ENCODE measurements at regions not wholly inside any gene's neighbourhood (a gene's known extent, or its start where the extent isn't known, plus 50 kb on each side); places are given as distances from the start of the nearest gene placed in this dataset.

- TF ChIP-seq REST (IDR thresholded peaks at IDR 0.05; ENCODE audit: low read depth) (no peak), YY1 (IDR thresholded peaks at IDR 0.05; ENCODE audit: extremely low read depth, insufficient replicate concordance, low read depth, low read length) (no peak), MAX (IDR thresholded peaks at IDR 0.05) (no peak), RAD21 (IDR thresholded peaks at IDR 0.05; ENCODE audit: low read depth) (no peak)
Observed at GRCh38 chr10:107708981-107709380, 544.5 kb upstream of the SORCS1 start (continued).

GRCh38 chr10:107706096-107706725 is 541.7 kb upstream of the SORCS1 start:
- no peak overlapping the region for H3K4me3 ChIP-seq (replicated peaks in 1 of 2; ENCODE audit: low read depth in 1 of 2, low read length in 2 of 2)
- no peak overlapping the region for H3K4me2 ChIP-seq (ENCODE audit: low read length)
- no peaks in the 10 kb centered on the region for H4K20me1 ChIP-seq (ENCODE audit: insufficient read depth)
- peaks cover 23 to 48% of the 10 kb centered on the region in 2 experiments; a peak in 3 of 4 replicates for H3K9me3 ChIP-seq (ENCODE audit: control insufficient read depth in 1 of 2, insufficient read depth in 1 of 2, low read depth in 1 of 2, low read length in 2 of 2)
- no peak overlapping the region for H3K9ac ChIP-seq (ENCODE audit: low read length)
- no peaks in the 10 kb centered on the region for H3K36me3 ChIP-seq (ENCODE audit: control insufficient read depth in 1 of 2, insufficient read depth in 2 of 2, low read length in 2 of 2)
- no peaks in the 10 kb centered on the region for H3K4me1 ChIP-seq (ENCODE audit: control insufficient read depth in 1 of 2, insufficient read depth in 2 of 2, low read length in 2 of 2)
- ATAC-seq (no peak), DNase-seq (ENCODE audit: low read depth, low spot score) (no peak)
- ChIA-PET POLR2A (no interaction called here), RAD21 (ENCODE audit: low non-redundant PET in 1 of 2, low total read pairs in 2 of 2, uncharacterized antibody in 2 of 2, unreplicated experiment in 2 of 2) (no interaction called here), CTCF (no interaction called here)
- intact Hi-C loops (cut with micrococcal nuclease) = no loop called here
- BruUV-seq (replicated peaks) = no TSS peak
- H3K79me2 ChIP-seq (ENCODE audit: insufficient read depth, low read length) = no peaks in the 10 kb centered on the region
- H3K9me2 ChIP-seq (ENCODE audit: insufficient read depth) = no peaks in the 10 kb centered on the region
- no peaks in the 10 kb centered on the region for H3K27me3 ChIP-seq (ENCODE audit: insufficient read depth, low read length)
- no peak overlapping the region for H3K27ac ChIP-seq (ENCODE audit: low read depth, low read length)
- H2AFZ ChIP-seq (ENCODE audit: low read depth, low read length, poor library complexity, severe bottlenecking) = no peak overlapping the region
- TF ChIP-seq POLR2A (IDR thresholded peaks at IDR 0.05; ENCODE audit: borderline replicate concordance, extremely low read depth, insufficient read depth, insufficient read length) (no peak), POLR2AphosphoS5 (IDR thresholded peaks at IDR 0.05; ENCODE audit: low read depth, low read length) (no peak), EGR1 (IDR thresholded peaks at IDR 0.05; ENCODE audit: low read depth) (no peak), EZH2phosphoT487 (IDR thresholded peaks at IDR 0.05; ENCODE audit: borderline replicate concordance) (no peak), ZBTB33 (IDR thresholded peaks at IDR 0.05; ENCODE audit: extremely low read depth, insufficient replicate concordance, low read length) (no peak), CBX3 (IDR thresholded peaks at IDR 0.05; ENCODE audit: low read depth) (no peak), CEBPB (IDR thresholded peaks at IDR 0.05; ENCODE audit: low read depth) (no peak), REST (IDR thresholded peaks at IDR 0.05; ENCODE audit: low read depth) (no peak), TCF7L2 (IDR thresholded peaks at IDR 0.05; ENCODE audit: borderline replicate concordance, extremely low read depth, insufficient read depth, insufficient read length) (no peak), RAD21 (IDR thresholded peaks at IDR 0.05; ENCODE audit: low read depth) (no peak), ZFX (IDR thresholded peaks at IDR 0.05) (no peak), JUND (IDR thresholded peaks at IDR 0.05) (no peak), ZNF274 (IDR thresholded peaks at IDR 0.05; ENCODE audit: low read depth, low read length) (no peak), SIN3A (IDR thresholded peaks at IDR 0.05; ENCODE audit: low read depth) (no peak), SRF (IDR thresholded peaks at IDR 0.05; ENCODE audit: low read depth) (no peak)

Data from HCT116 (cell line).